ENCODE measurements at regions not wholly inside any gene's neighbourhood (a gene's known extent, or its start where the extent isn't known, plus 50 kb on each side); places are given as distances from the start of the nearest gene placed in this dataset.

GRCh38 chr3:34886443-34886842 lies 752.9 kb upstream of the ARPP21 start:
- H3K4me2 ChIP-seq (ENCODE audit: control insufficient read depth, extremely low read depth, insufficient read depth, low read depth, low read length): no peak overlapping the region
- H3K9me1 ChIP-seq (ENCODE audit: control insufficient read depth, extremely low read depth, insufficient read depth, low read length): no peaks in the 10 kb centered on the region
- H3K4me1 ChIP-seq (ENCODE audit: control insufficient read depth, extremely low read depth, insufficient read depth, low read length): no peaks in the 10 kb centered on the region
- dilution Hi-C loops (cut with MboI; ENCODE audit: extremely low pct_ligation_motif_present, low sequenced_read_pairs): no loop called here
- no peak overlapping the region for H2AFZ ChIP-seq (ENCODE audit: control insufficient read depth, low read length)
- no peaks in the 10 kb centered on the region for H3K27me3 ChIP-seq (ENCODE audit: control insufficient read depth, extremely low read depth, insufficient read depth, low read length)
- H3K79me2 ChIP-seq (ENCODE audit: control insufficient read depth, insufficient read depth, low read length): no peaks in the 10 kb centered on the region
- FAIRE-seq (no peak), DNase-seq (ENCODE audit: low read depth, low spot score) (no peak)
- no peak overlapping the region for H3K4me3 ChIP-seq (ENCODE audit: control insufficient read depth in 2 of 3, extremely low read depth in 1 of 3, insufficient read depth in 2 of 3, low read depth in 1 of 3, low read length in 3 of 3)
- no peak overlapping the region for H3K9ac ChIP-seq (ENCODE audit: control insufficient read depth, extremely low read depth, insufficient read depth, low read length)
- TF ChIP-seq EZH2 (IDR thresholded peaks at IDR 0.05; ENCODE audit: low read length) (no peak), CTCF (optimal IDR thresholded peaks at IDR 0.05 in 1 of 3, IDR thresholded peaks at IDR 0.05 in 1 of 3, conservative IDR thresholded peaks at IDR 0.05 in 1 of 3; ENCODE audit: extremely low read depth in 1 of 3, insufficient read depth in 2 of 3, low read length in 3 of 3) (no peak)
- no peak overlapping the region for H3K27ac ChIP-seq (ENCODE audit: control insufficient read depth, insufficient read depth, low read length)
- no peaks in the 10 kb centered on the region for H3K9me3 ChIP-seq (ENCODE audit: control insufficient read depth, low read depth, low read length)
- H3K36me3 ChIP-seq (ENCODE audit: control insufficient read depth in 2 of 2, extremely low read depth in 1 of 2, insufficient read depth in 2 of 2, low read length in 2 of 2): no peaks in the 10 kb centered on the region
- no peaks in the 10 kb centered on the region for H4K20me1 ChIP-seq (ENCODE audit: control insufficient read depth, extremely low read depth, insufficient read depth, low read length)

- no peak overlapping the region for H3K9ac ChIP-seq (ENCODE audit: control insufficient read depth, extremely low read depth, insufficient read depth, low read length)
- TF ChIP-seq CTCF (optimal IDR thresholded peaks at IDR 0.05 in 1 of 3, IDR thresholded peaks at IDR 0.05 in 1 of 3, conservative IDR thresholded peaks at IDR 0.05 in 1 of 3; ENCODE audit: extremely low read depth in 1 of 3, insufficient read depth in 2 of 3, low read length in 3 of 3) (no peak), EZH2 (IDR thresholded peaks at IDR 0.05; ENCODE audit: low read length) (no peak)
- dilution Hi-C loops (cut with MboI; ENCODE audit: extremely low pct_ligation_motif_present, low sequenced_read_pairs): no loop called here
- DNase-seq (ENCODE audit: low read depth, low spot score): no peak
- no peak overlapping the region for H2AFZ ChIP-seq (ENCODE audit: control insufficient read depth, low read length)
- no peaks in the 10 kb centered on the region for H3K9me3 ChIP-seq (ENCODE audit: control insufficient read depth, low read depth, low read length)
- no peaks in the 10 kb centered on the region for H3K36me3 ChIP-seq (ENCODE audit: control insufficient read depth in 2 of 2, extremely low read depth in 1 of 2, insufficient read depth in 2 of 2, low read length in 2 of 2)
- no peak overlapping the region for H3K27ac ChIP-seq (ENCODE audit: control insufficient read depth, insufficient read depth, low read length)
- H3K27me3 ChIP-seq (ENCODE audit: control insufficient read depth, extremely low read depth, insufficient read depth, low read length): no peaks in the 10 kb centered on the region
- H3K4me1 ChIP-seq (ENCODE audit: control insufficient read depth, extremely low read depth, insufficient read depth, low read length): no peaks in the 10 kb centered on the region
- no peaks in the 10 kb centered on the region for H3K9me1 ChIP-seq (ENCODE audit: control insufficient read depth, extremely low read depth, insufficient read depth, low read length)
- no peaks in the 10 kb centered on the region for H4K20me1 ChIP-seq (ENCODE audit: control insufficient read depth, extremely low read depth, insufficient read depth, low read length)
- no peak for FAIRE-seq
- no peaks in the 10 kb centered on the region for H3K79me2 ChIP-seq (ENCODE audit: control insufficient read depth, insufficient read depth, low read length)
- no peak overlapping the region for H3K4me3 ChIP-seq (ENCODE audit: control insufficient read depth in 2 of 3, extremely low read depth in 1 of 3, insufficient read depth in 2 of 3, low read depth in 1 of 3, low read length in 3 of 3)
- no peak overlapping the region for H3K4me2 ChIP-seq (ENCODE audit: control insufficient read depth, extremely low read depth, insufficient read depth, low read depth, low read length)
Observed at GRCh38 chr3:34889641-34890040, 749.7 kb upstream of the ARPP21 start.

All from keratinocyte (primary cell).